ENCODE measurements at regions not wholly inside any gene's neighbourhood (a gene's known extent, or its start where the extent isn't known, plus 50 kb on each side); places are given as distances from the start of the nearest gene placed in this dataset.

DNA sequence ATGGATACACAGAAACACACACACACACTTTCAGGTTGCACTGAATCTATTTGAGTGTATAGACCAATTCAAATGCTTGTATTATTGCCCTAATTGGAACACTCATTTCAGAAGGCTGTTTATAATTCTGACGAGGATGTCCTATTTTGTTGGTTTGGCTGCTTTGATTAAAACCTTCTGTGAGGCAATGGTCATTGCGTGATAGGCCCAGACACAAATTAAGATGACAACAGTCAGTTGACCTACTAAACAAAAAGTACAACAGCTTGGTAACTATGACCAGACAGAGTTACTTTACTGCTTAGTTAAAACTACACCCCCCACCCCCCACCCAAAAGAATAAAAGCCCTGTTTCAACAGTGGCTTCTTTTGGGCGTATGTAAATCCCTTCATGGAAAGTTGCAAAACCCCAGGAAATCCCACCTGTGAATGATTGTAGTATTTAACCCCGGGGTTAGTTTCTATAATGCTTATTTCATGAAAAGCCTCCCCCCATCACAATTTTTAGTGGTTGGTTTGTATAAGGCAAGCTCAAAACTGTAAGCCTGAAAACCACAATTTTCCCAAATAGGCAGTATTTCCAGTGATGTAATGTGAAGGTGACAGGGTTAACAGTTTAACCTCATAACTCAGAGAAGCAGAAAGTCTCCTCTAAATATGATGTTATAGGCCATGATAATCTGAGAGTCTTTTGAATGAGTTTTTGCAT, 340.8 kb downstream of the FGF10 start (continued):
- TF ChIP-seq, protein P1, sequence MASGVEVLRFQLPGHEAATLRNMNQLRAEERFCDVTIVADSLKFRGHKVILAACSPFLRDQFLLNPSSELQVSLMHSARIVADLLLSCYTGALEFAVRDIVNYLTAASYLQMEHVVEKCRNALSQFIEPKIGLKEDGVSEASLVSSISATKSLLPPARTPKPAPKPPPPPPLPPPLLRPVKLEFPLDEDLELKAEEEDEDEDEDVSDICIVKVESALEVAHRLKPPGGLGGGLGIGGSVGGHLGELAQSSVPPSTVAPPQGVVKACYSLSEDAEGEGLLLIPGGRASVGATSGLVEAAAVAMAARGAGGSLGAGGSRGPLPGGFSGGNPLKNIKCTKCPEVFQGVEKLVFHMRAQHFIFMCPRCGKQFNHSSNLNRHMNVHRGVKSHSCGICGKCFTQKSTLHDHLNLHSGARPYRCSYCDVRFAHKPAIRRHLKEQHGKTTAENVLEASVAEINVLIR (CRISPR knock-in tag; IDR thresholded peaks at IDR 0.05): no peak
- no peak for TF ChIP-seq PHB (CRISPR knock-in tag; IDR thresholded peaks at IDR 0.05)

DNA sequence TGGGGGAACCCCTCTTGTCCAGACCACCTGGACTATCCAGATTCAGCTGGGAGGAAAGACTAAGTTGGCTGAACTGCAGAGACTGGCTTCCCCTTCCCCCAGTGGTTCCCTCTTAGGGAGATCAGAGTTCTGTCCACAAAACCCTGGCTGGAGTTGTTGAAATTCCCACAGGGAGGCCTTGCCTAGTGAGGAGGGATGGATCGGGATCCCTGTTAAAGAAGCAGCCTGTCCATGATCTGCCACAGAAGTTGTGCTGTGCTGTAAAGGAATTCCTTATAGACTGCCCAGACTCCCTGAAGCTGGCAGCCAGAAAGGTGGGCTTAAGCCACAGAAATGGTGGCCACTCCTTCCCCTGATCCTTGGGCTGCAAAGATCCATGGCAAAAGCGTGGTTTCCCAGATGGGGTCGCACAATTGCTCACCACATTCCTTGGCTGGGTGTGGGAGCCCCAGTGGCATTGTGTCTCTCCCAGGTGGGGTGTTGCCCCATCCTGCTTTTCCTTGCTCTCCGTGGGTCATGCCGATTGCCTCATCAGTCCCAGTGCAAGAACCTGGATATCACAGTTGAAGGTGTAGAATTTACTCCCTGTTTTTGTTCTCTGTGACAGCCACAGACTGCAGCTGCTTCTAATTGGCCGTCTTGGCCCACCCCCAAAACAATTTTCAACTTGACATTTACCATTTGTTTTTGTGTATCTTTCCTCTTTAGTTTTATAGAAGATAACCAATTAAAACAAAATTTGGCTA, 342.4 kb downstream of the FGF10 start:
- ATAC-seq: no peak
- Histone ChIP-seq H3K9me3 (replicated peaks; ENCODE audit: control insufficient read depth, insufficient read depth, low read depth, low read length) (no peaks in the 10 kb centered on the region; the same call in 1 of the 2 replicates), H3K27ac (ENCODE audit: extremely low read depth, low read depth, low read length) (no peak overlapping the region), H2AFZ (ENCODE audit: low read depth, low read length) (no peak overlapping the region), H3K9ac (ENCODE audit: insufficient read depth in 1 of 2, low read depth in 2 of 2, low read length in 2 of 2) (no peak overlapping the region), H3K36me3 (ENCODE audit: control insufficient read depth, insufficient read depth, low read length) (no peaks in the 10 kb centered on the region), H3K4me2 (ENCODE audit: insufficient read depth, low read length) (no peak overlapping the region), H3K4me1 (replicated peaks in 1 of 2; ENCODE audit: control insufficient read depth in 2 of 2, insufficient read depth in 2 of 2, low read length in 2 of 2) (no peaks in the 10 kb centered on the region), H3K27me3 (ENCODE audit: control insufficient read depth in 2 of 2, insufficient read depth in 2 of 2, low read length in 2 of 2) (no peaks in the 10 kb centered on the region), H3K4me3 (no peak overlapping the region), H4K20me1 (replicated peaks; ENCODE audit: control insufficient read depth, insufficient read depth, low read length) (no peaks in the 10 kb centered on the region), H3K79me2 (ENCODE audit: control insufficient read depth, insufficient read depth, low read length) (no peaks in the 10 kb centered on the region), H3K9me1 (ENCODE audit: control insufficient read depth, insufficient read depth, low read length) (no peaks in the 10 kb centered on the region)
- no peak for FAIRE-seq
- in situ Hi-C loops (cut with MboI): no loop called here
- POLR2A ChIA-PET: no interaction called here
- intact Hi-C loops (cut with micrococcal nuclease): no loop called here
- DNase-seq (ENCODE audit: extremely low read depth in 1 of 4, low spot score in 3 of 4): no peak
- CTCF ChIA-PET (ENCODE audit: low intra/inter-chr PET ratio): no interaction called here
- no TSS peak for BruUV-seq (replicated peaks)
- TF ChIP-seq XRCC5 (IDR thresholded peaks at IDR 0.05; ENCODE audit: low read depth, low read length) (no peak), U2AF1 (optimal IDR thresholded peaks at IDR 0.05; ENCODE audit: low read depth, low read length) (no peak), TFAM (CRISPR knock-in tag; conservative IDR thresholded peaks at IDR 0.05) (no peak), PRMT5 (CRISPR knock-in tag; IDR thresholded peaks at IDR 0.05) (no peak), SMC3 (conservative IDR thresholded peaks at IDR 0.05; ENCODE audit: insufficient read depth, low read depth, low read length) (no peak)
- 3% methylated on average over 6 of the region's 6 CpGs for WGBS (ENCODE audit: insufficient coverage, low coverage, missing lambda C conversion rate)
